Astrocyte (in vitro differentiated cells and primary cell): ENCODE measurements at regions not wholly inside any gene's neighbourhood (a gene's known extent, or its start where the extent isn't known, plus 50 kb on each side); places are given as distances from the start of the nearest gene placed in this dataset.

Experiments used
- DNase-seq: peaks from one replicate; pipeline ENCODE4 v3.0.0-alpha.2; 2010; ENCODE audit warnings: low read depth
- FAIRE-seq: peaks from 2 replicates; lab custom pipeline; 2011; peaks lifted over from hg19 to GRCh38; lab: Jason Lieb, UNC
- H2AFZ ChIP-seq: 2 replicates; pipeline ENCODE4 v1.6.0; 2012; ENCODE audit warnings: low read depth, low read length, inconsistent platforms
- H3K27ac ChIP-seq: 2 replicates; pipeline ENCODE4 v1.5.1; 2011; ENCODE audit warnings: low read depth, low read length, inconsistent platforms
- H3K27me3 ChIP-seq: 2 replicates; pipeline ENCODE4 v1.6.0; 2011; ENCODE audit warnings: low read length, inconsistent platforms; ENCODE audit not compliant: insufficient read depth
- H3K36me3 ChIP-seq: 2 replicates; pipeline ENCODE4 v1.5.1; 2011; ENCODE audit warnings: low read length, inconsistent platforms; ENCODE audit not compliant: insufficient read depth
- H3K4me1 ChIP-seq: 2 replicates; pipeline ENCODE4 v1.5.1; 2011; ENCODE audit warnings: low read length, inconsistent platforms; ENCODE audit not compliant: insufficient read depth
- H3K4me2 ChIP-seq: 2 replicates; pipeline ENCODE4 v1.6.0; 2012; ENCODE audit warnings: low read length, inconsistent platforms
- H3K4me3 ChIP-seq: 2 replicates; pipeline ENCODE4 v1.5.1; 2011; ENCODE audit warnings: low read depth, mild to moderate bottlenecking, low read length, inconsistent platforms; ENCODE audit not compliant: insufficient read depth
- H3K79me2 ChIP-seq: 2 replicates; pipeline ENCODE4 v1.6.0; 2012; ENCODE audit warnings: mild to moderate bottlenecking, low read length, inconsistent platforms; ENCODE audit not compliant: insufficient read depth
- H3K9ac ChIP-seq: 2 replicates; pipeline ENCODE4 v1.6.0; 2012; ENCODE audit warnings: mild to moderate bottlenecking, low read length, inconsistent platforms
- H3K9me3 ChIP-seq: 2 replicates; pipeline ENCODE4 v1.5.1; 2012; ENCODE audit warnings: low read depth, mild to moderate bottlenecking, low read length, inconsistent platforms; ENCODE audit not compliant: insufficient read depth
- H4K20me1 ChIP-seq: 2 replicates; pipeline ENCODE4 v1.6.0; 2012; ENCODE audit warnings: low read length, inconsistent platforms; ENCODE audit not compliant: insufficient read depth
- H3K27ac Mint-ChIP-seq: one replicate; pipeline ENCODE4 v1.8.0; 2021; ENCODE audit warnings: mild to moderate bottlenecking, mixed read lengths; ENCODE audit not compliant: unreplicated experiment
- H3K27me3 Mint-ChIP-seq: one replicate; pipeline ENCODE4 v1.8.0; 2021; ENCODE audit warnings: low read depth, mixed read lengths; ENCODE audit not compliant: unreplicated experiment
- H3K36me3 Mint-ChIP-seq: one replicate; pipeline ENCODE4 v1.8.0; 2021; ENCODE audit warnings: low read depth, mixed read lengths; ENCODE audit not compliant: unreplicated experiment
- H3K4me1 Mint-ChIP-seq: one replicate; pipeline ENCODE4 v1.8.0; 2021; ENCODE audit warnings: low read depth, mixed read lengths; ENCODE audit not compliant: unreplicated experiment
- H3K4me3 Mint-ChIP-seq: one replicate; pipeline ENCODE4 v1.8.0; 2021; ENCODE audit warnings: mild to moderate bottlenecking, moderate library complexity, mixed read lengths; ENCODE audit not compliant: unreplicated experiment
- H3K9me3 Mint-ChIP-seq: one replicate; pipeline ENCODE4 v1.8.0; 2021; ENCODE audit warnings: mild to moderate bottlenecking, mixed read lengths; ENCODE audit not compliant: unreplicated experiment
- EZH2 ChIP-seq: IDR thresholded peaks from 2 replicates; pipeline ENCODE4 v1.6.1; 2012; ENCODE audit warnings: mild to moderate bottlenecking, low read length, inconsistent platforms; ENCODE audit not compliant: insufficient read depth
- TF ChIP-seq, protein P1 (sequence below): IDR thresholded peaks from 2 replicates; pipeline ENCODE4 v1.5.1; 2011; ENCODE audit warnings: low read depth, mild to moderate bottlenecking, inconsistent platforms, low read length, moderate library complexity; ENCODE audit not compliant: insufficient read depth

DNA sequence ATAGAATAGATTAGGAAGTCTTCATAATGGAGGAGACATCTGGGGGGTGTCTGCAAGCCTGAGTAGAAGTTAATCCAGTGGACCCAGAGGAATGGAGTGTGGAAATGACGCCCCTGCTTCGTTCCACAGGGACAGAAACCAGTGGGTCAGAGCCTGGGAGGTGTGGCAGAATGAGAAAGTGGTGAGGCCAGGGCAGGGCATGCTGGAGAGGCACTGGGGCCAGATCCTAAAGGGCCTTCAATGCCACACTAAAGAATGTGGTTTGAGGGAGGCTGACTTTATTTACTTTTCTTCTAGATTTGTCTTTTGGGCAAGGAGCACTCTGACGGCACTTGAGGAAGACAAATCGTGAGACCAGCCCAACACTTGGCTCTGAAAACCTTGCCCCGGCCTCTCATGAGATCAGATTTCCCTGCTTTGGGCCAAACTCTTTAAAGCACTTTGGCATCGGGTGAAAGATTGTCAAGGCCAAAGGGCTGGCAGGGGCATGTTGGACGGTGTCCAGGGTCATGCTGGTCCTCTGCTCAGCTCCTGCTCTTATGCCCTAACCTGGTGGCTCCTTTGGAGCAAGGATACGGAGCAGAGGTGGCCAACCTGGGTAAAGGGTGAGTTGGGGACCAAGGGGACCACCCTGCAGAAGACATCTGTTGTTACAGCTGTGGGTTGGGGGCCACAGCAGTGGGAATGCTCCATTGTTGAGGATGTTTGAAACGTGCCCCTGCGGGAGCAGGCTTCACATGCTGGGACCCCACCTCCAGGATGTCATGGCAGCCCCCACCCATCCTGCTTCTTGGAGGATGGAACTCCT is 157.0 kb upstream of the ZMIZ1 start:
- peaks cover 27% of the 10 kb centered on the region for H3K27me3 ChIP-seq
- TF ChIP-seq, protein P1, sequence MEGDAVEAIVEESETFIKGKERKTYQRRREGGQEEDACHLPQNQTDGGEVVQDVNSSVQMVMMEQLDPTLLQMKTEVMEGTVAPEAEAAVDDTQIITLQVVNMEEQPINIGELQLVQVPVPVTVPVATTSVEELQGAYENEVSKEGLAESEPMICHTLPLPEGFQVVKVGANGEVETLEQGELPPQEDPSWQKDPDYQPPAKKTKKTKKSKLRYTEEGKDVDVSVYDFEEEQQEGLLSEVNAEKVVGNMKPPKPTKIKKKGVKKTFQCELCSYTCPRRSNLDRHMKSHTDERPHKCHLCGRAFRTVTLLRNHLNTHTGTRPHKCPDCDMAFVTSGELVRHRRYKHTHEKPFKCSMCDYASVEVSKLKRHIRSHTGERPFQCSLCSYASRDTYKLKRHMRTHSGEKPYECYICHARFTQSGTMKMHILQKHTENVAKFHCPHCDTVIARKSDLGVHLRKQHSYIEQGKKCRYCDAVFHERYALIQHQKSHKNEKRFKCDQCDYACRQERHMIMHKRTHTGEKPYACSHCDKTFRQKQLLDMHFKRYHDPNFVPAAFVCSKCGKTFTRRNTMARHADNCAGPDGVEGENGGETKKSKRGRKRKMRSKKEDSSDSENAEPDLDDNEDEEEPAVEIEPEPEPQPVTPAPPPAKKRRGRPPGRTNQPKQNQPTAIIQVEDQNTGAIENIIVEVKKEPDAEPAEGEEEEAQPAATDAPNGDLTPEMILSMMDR, result no peak
- no peak for TF ChIP-seq EZH2
- DNase-seq (no peak), FAIRE-seq (no peak)
- H3K9ac ChIP-seq, result no peak overlapping the region
- no peak overlapping the region for H3K27ac ChIP-seq
- no peak overlapping the region for H3K4me3 ChIP-seq
- H4K20me1 ChIP-seq, result no peaks in the 10 kb centered on the region
- no peaks in the 10 kb centered on the region for H3K36me3 Mint-ChIP-seq
- no peak overlapping the region for H3K4me3 Mint-ChIP-seq
- no peak overlapping the region for H3K4me2 ChIP-seq
- no peaks in the 10 kb centered on the region for H3K4me1 ChIP-seq
- H3K27me3 Mint-ChIP-seq, result peaks cover 83% of the 10 kb centered on the region
- H3K9me3 ChIP-seq, result no peaks in the 10 kb centered on the region
- no peak overlapping the region for H3K27ac Mint-ChIP-seq
- H3K36me3 ChIP-seq, result no peaks in the 10 kb centered on the region
- peaks cover 3% of the 10 kb centered on the region for H3K9me3 Mint-ChIP-seq
- H3K4me1 Mint-ChIP-seq, result no peaks in the 10 kb centered on the region
- H3K79me2 ChIP-seq, result no peaks in the 10 kb centered on the region
- no peak overlapping the region for H2AFZ ChIP-seq

DNA sequence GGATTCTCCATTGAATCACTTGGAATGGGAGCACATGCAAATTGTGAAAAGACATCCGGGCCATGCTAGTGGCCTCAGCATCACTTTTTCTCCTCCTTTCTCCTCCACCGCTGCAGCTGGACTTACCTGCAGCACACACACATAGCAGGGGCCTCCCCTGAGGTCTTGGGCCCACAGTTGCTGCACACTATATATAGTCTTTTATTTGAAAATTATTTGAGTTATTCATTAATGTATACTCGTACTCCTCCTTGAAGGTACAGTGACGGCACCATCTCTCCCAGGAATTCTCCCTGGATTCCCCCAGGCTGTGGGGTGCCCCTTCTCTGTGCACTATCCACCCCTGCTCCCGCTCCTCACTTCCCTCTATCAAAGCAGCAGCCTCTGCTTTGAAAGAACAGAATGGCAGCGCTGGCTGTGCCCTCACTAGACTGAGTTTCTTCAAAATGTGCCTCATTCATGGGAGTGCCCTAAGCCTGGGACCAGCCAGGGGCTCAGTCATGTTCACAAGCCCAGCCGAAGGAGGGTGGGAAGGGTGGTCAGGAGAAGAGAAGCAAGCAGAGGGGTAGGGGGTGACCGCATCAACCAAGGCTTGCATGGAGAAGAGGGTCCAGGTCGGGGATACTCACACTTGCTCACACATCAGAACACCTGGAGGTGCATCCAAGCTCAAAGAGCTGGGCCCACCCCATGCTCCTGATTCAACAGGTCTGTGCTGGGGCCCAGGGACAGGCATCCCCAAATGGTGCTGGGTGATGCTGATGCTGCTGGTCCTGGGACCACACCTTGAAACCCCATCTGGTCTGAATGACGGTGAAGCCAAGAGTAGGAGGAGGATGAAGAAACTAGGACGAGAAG is 156.2 kb upstream of the ZMIZ1 start:
- Mint-ChIP-seq H3K9me3 (peaks cover 3% of the 10 kb centered on the region), H3K36me3 (no peaks in the 10 kb centered on the region), H3K27ac (no peak overlapping the region), H3K4me1 (no peaks in the 10 kb centered on the region), H3K4me3 (no peak overlapping the region), H3K27me3 (peaks cover 81% of the 10 kb centered on the region)
- Histone ChIP-seq H3K9ac (no peak overlapping the region), H3K4me2 (no peak overlapping the region), H3K9me3 (no peaks in the 10 kb centered on the region), H4K20me1 (no peaks in the 10 kb centered on the region), H3K27me3 (peaks cover 27% of the 10 kb centered on the region), H2AFZ (no peak overlapping the region), H3K36me3 (no peaks in the 10 kb centered on the region), H3K27ac (no peak overlapping the region), H3K4me1 (no peaks in the 10 kb centered on the region), H3K4me3 (no peak overlapping the region), H3K79me2 (no peaks in the 10 kb centered on the region)
- no peak for TF ChIP-seq EZH2
- TF ChIP-seq, protein P1, result no peak
- DNase-seq (no peak), FAIRE-seq (no peak)
